Testis (tissue), 2 donors: ENCODE measurements at regions not wholly inside any gene's neighbourhood (a gene's known extent, or its start where the extent isn't known, plus 50 kb on each side); places are given as distances from the start of the nearest gene placed in this dataset.
"Not testable (repeated sequence)": the region's sequence is repeated elsewhere in the genome, so short reads cannot be mapped to it uniquely, and the experiment has no call there.

Experiments used
- DNase-seq: peaks from one replicate; pipeline ENCODE4 v3.0.0-alpha.2; 2019
- H3K27ac ChIP-seq, 2 donors: fragments of 200-600 bp; sonication (generic); one replicate each; pipeline ENCODE4 v1.5.1; 2019
- H3K27me3 ChIP-seq: fragments of 200-600 bp; sonication (generic); one replicate; pipeline ENCODE4 v1.5.1; 2019
- H3K36me3 ChIP-seq: fragments of 200-600 bp; sonication (generic); one replicate; pipeline ENCODE4 v1.5.1; 2017; ENCODE audit warnings: low read depth; ENCODE audit errors: missing control alignments
- H3K4me1 ChIP-seq: fragments of 200-600 bp; sonication (generic); one replicate; pipeline ENCODE4 v1.5.1; 2019
- H3K4me3 ChIP-seq, 2 donors: fragments of 200-600 bp; sonication (generic); one replicate each; pipeline ENCODE4 v1.5.1; 2017 to 2019
- H3K9me3 ChIP-seq: fragments of 200-600 bp; sonication (generic); one replicate; pipeline ENCODE4 v1.5.1; 2017
- CTCF ChIP-seq, 3 experiments: fragments of 450-650 bp in 2 of 3; fragments of 200-600 bp in 1 of 3; sonication (generic) in 1 of 3; IDR thresholded peaks; one replicate each; pipeline ENCODE4 v1.5.1; 2016 to 2019; ENCODE audit warnings: antibody characterized with exemption in 3 of 3, mild to moderate bottlenecking in 2 of 3, moderate library complexity in 1 of 3
- POLR2A ChIP-seq: fragments of 450-650 bp; IDR thresholded peaks from one replicate; pipeline ENCODE4 v1.6.1; 2017; ENCODE audit warnings: antibody characterized with exemption, mild to moderate bottlenecking, moderate library complexity
- WGBS, 2 donors: methylation state at CpG; one replicate each; pipeline ENCODE4 v1.1.5; 2018; 5-methylcytosine and 5-hydroxymethylcytosine counted together
- intact Hi-C: fragments of 100-400 bp; cut with DNase I; formaldehyde crosslinking; loops from one replicate; pipeline ENCODE4 v1.15.1; 2023; ENCODE audit warnings: low total_unique reads

DNA sequence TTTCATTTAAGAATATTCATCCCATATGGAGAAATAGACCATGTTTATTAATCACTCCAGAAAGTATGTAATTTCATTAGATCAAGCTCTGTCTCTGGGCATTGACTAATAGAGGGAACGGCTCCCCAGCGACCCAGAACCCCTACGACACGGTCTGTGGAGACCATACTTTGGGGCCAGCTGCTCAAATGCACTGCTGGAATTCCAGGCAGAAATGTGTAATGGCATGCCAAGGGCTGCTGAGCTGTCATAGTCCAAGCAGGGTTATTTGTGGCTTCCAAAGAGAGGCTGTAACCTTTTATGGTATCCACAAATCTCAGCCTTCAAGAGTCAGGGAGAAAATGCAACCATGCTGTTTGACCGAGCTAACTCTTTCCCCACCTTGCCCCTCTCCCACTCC, 755.8 kb downstream of the DHX35 start:
- Histone ChIP-seq H3K36me3 (no peaks in the 10 kb centered on the region), H3K9me3 (no peaks in the 10 kb centered on the region), H3K27me3 (no peaks in the 10 kb centered on the region), H3K4me3 (no peak overlapping the region), H3K27ac (no peak overlapping the region), H3K4me1 (no peaks in the 10 kb centered on the region)
- no peak for DNase-seq
- intact Hi-C loops: no loop called here
- WGBS, 2 donors: 72 to 79% methylated on average over 5 of the region's 5 CpGs
- TF ChIP-seq POLR2A (no peak), CTCF (IDR thresholded peaks at IDR 0.05) (no peak)

DNA sequence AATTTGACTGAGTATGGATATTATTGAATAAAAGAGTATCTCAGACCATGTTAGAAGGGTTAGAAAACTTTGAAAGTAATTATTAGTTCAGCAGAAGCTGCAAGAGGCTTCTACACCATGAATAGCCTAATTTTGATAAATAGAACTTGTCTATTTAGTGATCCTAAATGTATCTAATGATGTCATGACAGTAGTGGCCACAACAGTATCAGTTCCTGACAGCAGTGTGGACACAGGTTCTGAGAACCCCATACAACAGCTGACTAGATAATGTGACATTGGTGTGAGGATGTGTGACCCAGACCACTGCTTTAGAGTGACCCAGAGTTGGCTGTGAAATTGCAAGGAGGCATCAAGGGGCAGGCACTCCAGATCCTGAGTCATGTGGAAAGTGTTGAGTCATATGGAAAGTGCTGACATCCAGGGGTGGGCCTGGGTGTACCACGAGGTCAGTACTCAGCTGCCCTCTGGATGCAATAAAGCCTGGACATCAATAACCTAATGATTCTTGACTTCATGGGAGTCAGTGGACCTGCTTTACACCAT, 754.7 kb downstream of the DHX35 start:
- Histone ChIP-seq H3K27ac (no peak overlapping the region), H3K27me3 (no peaks in the 10 kb centered on the region), H3K36me3 (no peaks in the 10 kb centered on the region), H3K4me1 (no peaks in the 10 kb centered on the region), H3K9me3 (no peaks in the 10 kb centered on the region), H3K4me3 (no peak overlapping the region)
- no peak for DNase-seq
- WGBS, 2 donors: 60 to 62% methylated on average over 1 of the region's 1 CpG
- TF ChIP-seq CTCF (IDR thresholded peaks at IDR 0.05): no peak
- TF ChIP-seq POLR2A: no peak
- intact Hi-C loops: no loop called here

GRCh38 chr20:39713076-39713840, 751.1 kb downstream of the DHX35 start:
- no peak overlapping the region for H3K27ac ChIP-seq
- no peak overlapping the region for H3K4me3 ChIP-seq
- H3K9me3 ChIP-seq: no peaks in the 10 kb centered on the region
- no peaks in the 10 kb centered on the region for H3K4me1 ChIP-seq
- no peak for DNase-seq
- no peaks in the 10 kb centered on the region for H3K36me3 ChIP-seq
- WGBS, 2 donors: 83 to 86% methylated on average over 4 of the region's 4 CpGs
- intact Hi-C loops: no loop called here
- no peak for TF ChIP-seq CTCF (IDR thresholded peaks at IDR 0.05)
- no peak for TF ChIP-seq POLR2A
- H3K27me3 ChIP-seq: no peaks in the 10 kb centered on the region

DNA sequence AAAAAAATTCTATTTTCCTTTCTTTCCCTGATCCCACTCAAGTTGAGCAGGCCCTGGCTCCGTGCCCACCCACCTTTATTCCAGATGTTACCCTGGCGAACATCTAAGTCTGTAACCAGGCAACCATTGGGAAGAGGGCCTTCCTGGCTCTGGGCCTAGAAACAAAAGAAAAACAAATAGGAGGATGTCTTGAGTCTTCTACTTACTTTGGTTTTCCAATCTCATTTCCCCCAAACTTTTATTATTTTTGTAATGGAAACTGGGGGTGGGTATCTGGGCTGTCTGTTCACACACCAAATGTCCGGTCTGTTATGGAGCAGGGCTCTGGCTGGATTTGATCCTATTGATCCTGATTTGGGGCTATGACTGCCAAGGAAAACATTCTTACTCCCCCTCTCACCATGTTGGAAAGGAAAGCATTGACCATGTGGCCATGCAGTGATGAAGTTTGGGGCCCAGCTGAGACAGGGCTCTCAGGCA, 744.1 kb downstream of the DHX35 start:
- H3K27me3 ChIP-seq: no peaks in the 10 kb centered on the region
- TF ChIP-seq POLR2A (no peak), CTCF (IDR thresholded peaks at IDR 0.05) (no peak)
- 42 to 47% methylated on average over 3 of the region's 3 CpGs for WGBS, 2 donors
- intact Hi-C loops: no loop called here
- H3K36me3 ChIP-seq: no peaks in the 10 kb centered on the region
- H3K4me3 ChIP-seq: no peak overlapping the region
- H3K4me1 ChIP-seq: no peaks in the 10 kb centered on the region
- DNase-seq: peak; percentile 24
- H3K27ac ChIP-seq: no peak overlapping the region
- H3K9me3 ChIP-seq: no peaks in the 10 kb centered on the region

GRCh38 chr20:39705032-39705431, 742.9 kb downstream of the DHX35 start:
- H3K27ac ChIP-seq: no peak overlapping the region

GRCh38 chr20:39703357-39703756, 741.2 kb downstream of the DHX35 start:
- H3K9me3 ChIP-seq, H3K4me1 ChIP-seq, H3K27ac ChIP-seq, H3K4me3 ChIP-seq, DNase-seq, H3K27me3 ChIP-seq, H3K36me3 ChIP-seq, intact Hi-C loops: not testable (repeated sequence)
- 88 to 94% methylated on average over 3 of the region's 3 CpGs for WGBS, 2 donors

More at GRCh38 chr20:39705032-39705431, 742.9 kb downstream of the DHX35 start:
- intact Hi-C loops: no loop called here
- Histone ChIP-seq H3K9me3 (no peaks in the 10 kb centered on the region), H3K4me1 (no peaks in the 10 kb centered on the region), H3K36me3 (no peaks in the 10 kb centered on the region), H3K4me3 (no peak overlapping the region), H3K27me3 (no peaks in the 10 kb centered on the region)
- WGBS, 2 donors: 72 to 86% methylated on average over 3 of the region's 3 CpGs
- TF ChIP-seq POLR2A (no peak), CTCF (IDR thresholded peaks at IDR 0.05) (no peak)
- DNase-seq: no peak
